ENCODE measurements at regions not wholly inside any gene's neighbourhood (a gene's known extent, or its start where the extent isn't known, plus 50 kb on each side); places are given as distances from the start of the nearest gene placed in this dataset.

- no peak overlapping the region for H3K9ac ChIP-seq (ENCODE audit: control insufficient read depth, extremely low read depth, insufficient read depth, low read length)
- H3K79me2 ChIP-seq (ENCODE audit: control insufficient read depth, insufficient read depth, low read length): no peaks in the 10 kb centered on the region
- no peaks in the 10 kb centered on the region for H3K4me1 ChIP-seq (ENCODE audit: control insufficient read depth, extremely low read depth, insufficient read depth, low read length)
- H3K9me1 ChIP-seq (ENCODE audit: control insufficient read depth, extremely low read depth, insufficient read depth, low read length): no peaks in the 10 kb centered on the region
- FAIRE-seq (no peak), DNase-seq (ENCODE audit: low read depth, low spot score) (no peak)
- H3K4me3 ChIP-seq (ENCODE audit: control insufficient read depth in 2 of 3, extremely low read depth in 1 of 3, insufficient read depth in 2 of 3, low read depth in 1 of 3, low read length in 3 of 3): no peak overlapping the region
- H4K20me1 ChIP-seq (ENCODE audit: control insufficient read depth, extremely low read depth, insufficient read depth, low read length): no peaks in the 10 kb centered on the region
- H2AFZ ChIP-seq (ENCODE audit: control insufficient read depth, low read length): no peak overlapping the region
- H3K27ac ChIP-seq (ENCODE audit: control insufficient read depth, insufficient read depth, low read length): no peak overlapping the region
- H3K36me3 ChIP-seq (ENCODE audit: control insufficient read depth in 2 of 2, extremely low read depth in 1 of 2, insufficient read depth in 2 of 2, low read length in 2 of 2): no peaks in the 10 kb centered on the region
- no peak for TF ChIP-seq EZH2 (IDR thresholded peaks at IDR 0.05; ENCODE audit: low read length)
- TF ChIP-seq CTCF (optimal IDR thresholded peaks at IDR 0.05 in 1 of 3, IDR thresholded peaks at IDR 0.05 in 1 of 3, conservative IDR thresholded peaks at IDR 0.05 in 1 of 3; ENCODE audit: extremely low read depth in 1 of 3, insufficient read depth in 2 of 3, low read length in 3 of 3): no peak
- H3K4me2 ChIP-seq (ENCODE audit: control insufficient read depth, extremely low read depth, insufficient read depth, low read depth, low read length): no peak overlapping the region
- no peaks in the 10 kb centered on the region for H3K9me3 ChIP-seq (ENCODE audit: control insufficient read depth, low read depth, low read length)
- dilution Hi-C loops (cut with MboI; ENCODE audit: extremely low pct_ligation_motif_present, low sequenced_read_pairs): no loop called here
- no peaks in the 10 kb centered on the region for H3K27me3 ChIP-seq (ENCODE audit: control insufficient read depth, extremely low read depth, insufficient read depth, low read length)
Measured at GRCh38 chr2:211302676-211303075, 746.3 kb downstream of the CPS1 start.

- no peaks in the 10 kb centered on the region for H3K27me3 ChIP-seq (ENCODE audit: control insufficient read depth, extremely low read depth, insufficient read depth, low read length)
- H3K36me3 ChIP-seq (ENCODE audit: control insufficient read depth in 2 of 2, extremely low read depth in 1 of 2, insufficient read depth in 2 of 2, low read length in 2 of 2): no peaks in the 10 kb centered on the region
- no peak overlapping the region for H3K4me2 ChIP-seq (ENCODE audit: control insufficient read depth, extremely low read depth, insufficient read depth, low read depth, low read length)
- H3K9me3 ChIP-seq (ENCODE audit: control insufficient read depth, low read depth, low read length): no peaks in the 10 kb centered on the region
- no peaks in the 10 kb centered on the region for H3K4me1 ChIP-seq (ENCODE audit: control insufficient read depth, extremely low read depth, insufficient read depth, low read length)
- TF ChIP-seq CTCF (optimal IDR thresholded peaks at IDR 0.05 in 1 of 3, IDR thresholded peaks at IDR 0.05 in 1 of 3, conservative IDR thresholded peaks at IDR 0.05 in 1 of 3; ENCODE audit: extremely low read depth in 1 of 3, insufficient read depth in 2 of 3, low read length in 3 of 3) (no peak), EZH2 (IDR thresholded peaks at IDR 0.05; ENCODE audit: low read length) (no peak)
- no peak overlapping the region for H2AFZ ChIP-seq (ENCODE audit: control insufficient read depth, low read length)
- DNase-seq (ENCODE audit: low read depth, low spot score) (no peak), FAIRE-seq (no peak)
- H4K20me1 ChIP-seq (ENCODE audit: control insufficient read depth, extremely low read depth, insufficient read depth, low read length): no peaks in the 10 kb centered on the region
- dilution Hi-C loops (cut with MboI; ENCODE audit: extremely low pct_ligation_motif_present, low sequenced_read_pairs): no loop called here
- no peak overlapping the region for H3K27ac ChIP-seq (ENCODE audit: control insufficient read depth, insufficient read depth, low read length)
- H3K9me1 ChIP-seq (ENCODE audit: control insufficient read depth, extremely low read depth, insufficient read depth, low read length): no peaks in the 10 kb centered on the region
- no peaks in the 10 kb centered on the region for H3K79me2 ChIP-seq (ENCODE audit: control insufficient read depth, insufficient read depth, low read length)
- no peak overlapping the region for H3K4me3 ChIP-seq (ENCODE audit: control insufficient read depth in 2 of 3, extremely low read depth in 1 of 3, insufficient read depth in 2 of 3, low read depth in 1 of 3, low read length in 3 of 3)
- H3K9ac ChIP-seq (ENCODE audit: control insufficient read depth, extremely low read depth, insufficient read depth, low read length): no peak overlapping the region
Measured at GRCh38 chr2:211306929-211307328, 750.5 kb downstream of the CPS1 start.

Small RNA genes lying in the stretch of these regions (small RNA-seq; reads per million reads assigned to genes)
- 0 reads per million in 3 experiments for gene AC013404.1 (ENCODE audit: insufficient read length in 3 of 3, low read depth in 3 of 3, low replicate concordance in 1 of 3)

All from keratinocyte (primary cell).